Endothelial cell of umbilical vein (primary cell): ENCODE measurements at regions not wholly inside any gene's neighbourhood (a gene's known extent, or its start where the extent isn't known, plus 50 kb on each side); places are given as distances from the start of the nearest gene placed in this dataset.

ENCODE experiments used
- BruUV-seq: library from RNA; stranded (reverse); fragments of 400-500 nt; replicated peaks from 2 replicates; lab custom pipeline; 2021; lab: Mats Ljungman, UMichigan
- CTCF ChIA-PET: fragments of 300-600, 350-600 bp; sonication (Branson Sonifier 250); formaldehyde crosslinking; loops from one replicate; lab custom pipeline; 2021; ENCODE audit warnings: antibody characterized with exemption, inconsistent platforms; lab: Charles Lee
- POLR2A ChIA-PET: fragments of 300-600, 350-600 bp; sonication (Branson Sonifier 250); formaldehyde crosslinking; loops from one replicate; lab custom pipeline; 2021; ENCODE audit warnings: antibody characterized with exemption, inconsistent platforms; lab: Charles Lee
- DNase-seq: peaks from one replicate; pipeline ENCODE4 v3.0.0-alpha.2; 2011; ENCODE audit warnings: low read depth, low spot score
- FAIRE-seq: peaks from 2 replicates; lab custom pipeline; 2011; peaks lifted over from hg19 to GRCh38; lab: Jason Lieb, UNC
- H2AFZ ChIP-seq: 2 replicates; pipeline ENCODE4 v1.6.0; 2012; ENCODE audit warnings: low read depth, low read length, control low read depth, inconsistent platforms
- H3K27ac ChIP-seq: 2 replicates; pipeline ENCODE4 v1.5.1; 2011; ENCODE audit warnings: low read depth, mild to moderate bottlenecking, control low read depth, low read length, moderate library complexity; ENCODE audit not compliant: insufficient read depth
- H3K27me3 ChIP-seq, 2 experiments: 2 replicates each; pipeline versions ENCODE4 v1.6.0 to v1.6.1; 2011; ENCODE audit warnings: low read length in 2 of 2, mixed read lengths in 1 of 2; ENCODE audit not compliant: control insufficient read depth in 2 of 2, insufficient read depth in 2 of 2
- H3K36me3 ChIP-seq, 2 experiments: 2 replicates in 1 of 2; 3 replicates in 1 of 2; pipeline ENCODE4 v1.5.1; 2011; ENCODE audit warnings: low read length in 2 of 2, mild to moderate bottlenecking in 1 of 2, moderate library complexity in 1 of 2; ENCODE audit not compliant: control insufficient read depth in 2 of 2, insufficient read depth in 2 of 2; ENCODE audit errors: extremely low read depth in 1 of 2
- H3K4me1 ChIP-seq: 3 replicates; pipeline ENCODE4 v1.5.1; 2011; ENCODE audit warnings: mild to moderate bottlenecking, low read length; ENCODE audit not compliant: control insufficient read depth, insufficient read depth; ENCODE audit errors: extremely low read depth
- H3K4me2 ChIP-seq: 2 replicates; pipeline ENCODE4 v1.6.1; 2011; ENCODE audit warnings: low read length, control low read depth, mixed read lengths; ENCODE audit not compliant: insufficient read depth
- H3K4me3 ChIP-seq, 3 experiments: fragments of 200-600 bp in 1 of 3; sonication (generic), shearing (Covaris generic) in 1 of 3; replicated peaks in 1 of 3; 2 replicates each; pipeline ENCODE4 v1.5.1; 2011 to 2016; ENCODE audit warnings: control low read depth in 3 of 3, low read length in 3 of 3, mild to moderate bottlenecking in 2 of 3, inconsistent platforms in 1 of 3, low read depth in 1 of 3, moderate library complexity in 1 of 3; ENCODE audit not compliant: insufficient read depth in 1 of 3
- H3K79me2 ChIP-seq: 2 replicates; pipeline ENCODE4 v1.6.0; 2012; ENCODE audit warnings: low read length, inconsistent platforms; ENCODE audit not compliant: control insufficient read depth, insufficient read depth
- H3K9ac ChIP-seq: replicated peaks from 2 replicates; pipeline ENCODE3; 2011; ENCODE audit warnings: low read length, control low read depth; ENCODE audit not compliant: insufficient read depth; ENCODE audit errors: extremely low read depth
- H3K9me1 ChIP-seq: replicated peaks from 3 replicates; pipeline ENCODE4 v1.6.0; 2011; ENCODE audit warnings: mild to moderate bottlenecking, low read length; ENCODE audit not compliant: control insufficient read depth, insufficient read depth; ENCODE audit errors: extremely low read depth
- H3K9me3 ChIP-seq: replicated peaks from 2 replicates; pipeline ENCODE4 v1.5.1; 2012; ENCODE audit warnings: low read length, inconsistent platforms; ENCODE audit not compliant: control insufficient read depth, insufficient read depth
- H4K20me1 ChIP-seq: replicated peaks from 2 replicates; pipeline ENCODE3; 2011; ENCODE audit warnings: mild to moderate bottlenecking, low read length; ENCODE audit not compliant: control insufficient read depth, insufficient read depth; ENCODE audit errors: extremely low read depth
- EZH2 ChIP-seq: IDR thresholded peaks from 2 replicates; pipeline ENCODE4 v1.6.1; 2012; ENCODE audit warnings: borderline replicate concordance, low read depth, mild to moderate bottlenecking, moderate library complexity, low read length, inconsistent platforms; ENCODE audit not compliant: severe bottlenecking
- FOS ChIP-seq: IDR thresholded peaks from 2 replicates; pipeline ENCODE4 v1.6.1; 2011; ENCODE audit warnings: mild to moderate bottlenecking, low read length, moderate library complexity, borderline replicate concordance; ENCODE audit not compliant: insufficient read depth
- GATA2 ChIP-seq: IDR thresholded peaks from 2 replicates; pipeline ENCODE4 v1.7.0; 2011; ENCODE audit warnings: low read depth, mild to moderate bottlenecking, moderate library complexity, mixed read lengths, low read length; ENCODE audit not compliant: insufficient read length, insufficient read depth
- JUN ChIP-seq: IDR thresholded peaks from 2 replicates; pipeline ENCODE4 v1.6.1; 2011; ENCODE audit warnings: borderline replicate concordance, low read depth; ENCODE audit not compliant: insufficient read length, insufficient read depth
- MYC ChIP-seq: IDR thresholded peaks from one replicate; pipeline ENCODE4 v1.6.1; 2011; ENCODE audit warnings: mild to moderate bottlenecking, low read depth, low read length
- POLR2A ChIP-seq: IDR thresholded peaks from 2 replicates; pipeline ENCODE4 v1.6.1; 2012; ENCODE audit warnings: low read depth, mild to moderate bottlenecking, control low read depth, low read length
- dilution Hi-C: fragments of 300-500 bp; cut with MboI; formaldehyde crosslinking; loops from one replicate; pipeline ENCODE4 v1.15.0; 2019; ENCODE audit warnings: low sequenced_read_pairs; ENCODE audit not compliant: extremely low pct_ligation_motif_present
- intact Hi-C: fragments of 100-400 bp; cut with micrococcal nuclease; formaldehyde crosslinking; loops from one replicate; pipeline ENCODE4 v1.10.0; 2022
- TF ChIP-seq, protein P1 (sequence below): IDR thresholded peaks from 2 replicates; pipeline ENCODE4 v1.6.1; 2011; ENCODE audit not compliant: insufficient read depth, insufficient read length
- TF ChIP-seq, protein P2 (sequence below), 2 donors: IDR thresholded peaks; 1 replicate in 1 of 2; 2 replicates in 1 of 2; pipeline ENCODE4 v1.5.1; 2011; ENCODE audit warnings: low read length in 2 of 2, mild to moderate bottlenecking in 2 of 2, moderate library complexity in 2 of 2, control low read depth in 1 of 2, inconsistent platforms in 1 of 2, low read depth in 1 of 2; ENCODE audit not compliant: insufficient read depth in 1 of 2; ENCODE audit errors: extremely low read depth in 1 of 2

DNA sequence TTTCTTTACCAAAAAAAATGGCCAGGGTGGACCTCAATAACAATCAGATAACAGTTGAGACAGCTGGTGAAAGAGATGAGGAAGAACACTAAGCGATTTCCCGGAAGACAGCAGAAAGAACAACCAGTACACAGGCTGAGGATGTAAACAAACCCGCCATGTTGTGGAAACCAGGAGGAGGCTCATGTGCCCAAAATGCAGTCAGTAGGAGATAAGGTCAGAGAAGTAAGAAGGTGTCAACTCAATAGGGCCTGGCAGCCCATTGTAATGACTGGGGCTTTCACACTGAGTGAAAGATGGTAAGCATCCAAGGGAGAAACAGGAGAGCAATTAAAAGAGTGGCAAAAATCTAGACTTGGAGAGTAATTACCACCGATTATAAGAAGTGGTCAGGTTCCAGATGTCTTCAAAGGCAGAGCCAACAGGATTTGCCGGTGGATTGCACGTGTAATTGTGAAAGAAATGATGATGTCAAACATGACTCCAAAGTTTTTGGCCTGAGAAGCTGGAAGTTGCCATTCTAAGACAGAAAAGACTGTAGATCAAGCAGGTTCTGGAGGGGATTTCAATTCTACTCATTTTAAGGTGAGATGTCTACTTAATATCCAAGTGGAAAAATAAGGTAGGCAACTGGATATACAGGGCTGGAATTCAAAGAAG lies 77.7 kb upstream of the CYP1B1 start:
- Histone ChIP-seq H3K79me2 (no peaks in the 10 kb centered on the region), H3K9me3 (no peaks in the 10 kb centered on the region), H3K27ac (no peak overlapping the region), H3K4me3 (no peak overlapping the region), H3K27me3 (peaks cover 11 to 27% of the 10 kb centered on the region in 2 experiments), H3K36me3 (no peaks in the 10 kb centered on the region), H3K4me1 (no peaks in the 10 kb centered on the region), H2AFZ (no peak overlapping the region), H3K4me2 (no peak overlapping the region), H3K9me1 (no peaks in the 10 kb centered on the region), H4K20me1 (no peaks in the 10 kb centered on the region), H3K9ac (no peak overlapping the region)
- POLR2A ChIA-PET = no interaction called here
- no TSS peak for BruUV-seq
- CTCF ChIA-PET = no interaction called here
- no peak for FAIRE-seq
- intact Hi-C loops = no loop called here
- DNase-seq = no peak
- no peak for TF ChIP-seq FOS
- no peak for TF ChIP-seq EZH2
- TF ChIP-seq, protein P1, sequence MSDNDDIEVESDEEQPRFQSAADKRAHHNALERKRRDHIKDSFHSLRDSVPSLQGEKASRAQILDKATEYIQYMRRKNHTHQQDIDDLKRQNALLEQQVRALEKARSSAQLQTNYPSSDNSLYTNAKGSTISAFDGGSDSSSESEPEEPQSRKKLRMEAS = no peak
- TF ChIP-seq GATA2 = no peak
- TF ChIP-seq MYC = no peak
- TF ChIP-seq POLR2A = no peak
- no peak for TF ChIP-seq JUN
- TF ChIP-seq, protein P2, sequence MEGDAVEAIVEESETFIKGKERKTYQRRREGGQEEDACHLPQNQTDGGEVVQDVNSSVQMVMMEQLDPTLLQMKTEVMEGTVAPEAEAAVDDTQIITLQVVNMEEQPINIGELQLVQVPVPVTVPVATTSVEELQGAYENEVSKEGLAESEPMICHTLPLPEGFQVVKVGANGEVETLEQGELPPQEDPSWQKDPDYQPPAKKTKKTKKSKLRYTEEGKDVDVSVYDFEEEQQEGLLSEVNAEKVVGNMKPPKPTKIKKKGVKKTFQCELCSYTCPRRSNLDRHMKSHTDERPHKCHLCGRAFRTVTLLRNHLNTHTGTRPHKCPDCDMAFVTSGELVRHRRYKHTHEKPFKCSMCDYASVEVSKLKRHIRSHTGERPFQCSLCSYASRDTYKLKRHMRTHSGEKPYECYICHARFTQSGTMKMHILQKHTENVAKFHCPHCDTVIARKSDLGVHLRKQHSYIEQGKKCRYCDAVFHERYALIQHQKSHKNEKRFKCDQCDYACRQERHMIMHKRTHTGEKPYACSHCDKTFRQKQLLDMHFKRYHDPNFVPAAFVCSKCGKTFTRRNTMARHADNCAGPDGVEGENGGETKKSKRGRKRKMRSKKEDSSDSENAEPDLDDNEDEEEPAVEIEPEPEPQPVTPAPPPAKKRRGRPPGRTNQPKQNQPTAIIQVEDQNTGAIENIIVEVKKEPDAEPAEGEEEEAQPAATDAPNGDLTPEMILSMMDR (IDR thresholded peaks at IDR 0.05; ENCODE audit: extremely low read depth in 1 of 2, insufficient read depth in 1 of 2, low read depth in 1 of 2, low read length in 2 of 2) = no peak
- dilution Hi-C loops = no loop called here
